ENCODE measurements at regions not wholly inside any gene's neighbourhood (a gene's known extent, or its start where the extent isn't known, plus 50 kb on each side); places are given as distances from the start of the nearest gene placed in this dataset.
A peak's percentile ranks its signal among the peaks of the same experiment; 100 is the strongest.
"Not testable (repeated sequence)": the region's sequence is repeated elsewhere in the genome, so short reads cannot be mapped to it uniquely, and the experiment has no call there.

- DNase-seq = no peak
Observed at GRCh38 chr13:28573595-28574373, 78.9 kb upstream of the FLT1 start.

DNA sequence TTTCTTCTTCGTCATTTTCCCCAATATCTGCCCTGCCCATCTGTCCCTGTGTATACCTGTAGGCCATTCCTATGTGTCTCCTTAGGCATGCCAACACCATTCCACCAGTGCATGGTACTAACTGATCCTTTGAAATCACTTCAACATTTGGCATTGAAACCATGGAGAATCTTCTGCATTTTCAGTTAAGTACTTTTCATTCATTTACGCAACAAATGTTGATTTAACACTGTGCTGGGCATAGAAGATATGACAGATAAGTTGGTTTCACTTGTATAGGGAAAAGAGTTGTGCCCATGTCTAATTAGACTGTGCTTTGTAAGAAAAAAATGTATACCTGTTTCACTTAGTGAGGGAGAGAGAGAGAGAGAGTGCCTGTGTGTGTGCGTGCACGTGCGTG, 77.9 kb upstream of the FLT1 start:
- no peak for DNase-seq

- not testable (repeated sequence) for DNase-seq
Observed at GRCh38 chr13:28570356-28570755, 75.4 kb upstream of the FLT1 start.

DNA sequence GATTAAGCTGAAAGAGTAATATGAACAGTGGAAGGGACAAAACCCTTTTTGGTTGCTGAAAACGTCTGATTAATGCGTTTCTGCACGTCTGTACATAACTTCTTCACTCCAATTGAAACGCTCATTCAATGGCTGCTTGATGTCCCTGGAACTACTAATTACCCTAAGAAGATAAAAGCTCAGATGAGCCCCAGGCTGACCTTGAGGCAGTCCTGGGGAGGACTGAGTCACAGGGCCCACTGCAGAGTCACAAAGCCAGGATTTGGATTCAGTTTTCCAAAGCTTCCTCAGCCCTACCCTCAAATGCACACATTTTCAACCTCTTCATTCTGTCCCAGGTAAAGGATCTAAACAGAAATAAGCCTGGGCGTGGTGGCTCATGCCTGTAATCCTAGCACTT, 75.0 kb upstream of the FLT1 start:
- no peak for DNase-seq

GRCh38 chr13:28568286-28568685, 73.4 kb upstream of the FLT1 start:
- DNase-seq = peak; percentile 57

GRCh38 chr13:28566891-28567290, 72.0 kb upstream of the FLT1 start:
- no peak for DNase-seq

GRCh38 chr13:28566283-28566682, 71.4 kb upstream of the FLT1 start:
- DNase-seq = no peak

DNA sequence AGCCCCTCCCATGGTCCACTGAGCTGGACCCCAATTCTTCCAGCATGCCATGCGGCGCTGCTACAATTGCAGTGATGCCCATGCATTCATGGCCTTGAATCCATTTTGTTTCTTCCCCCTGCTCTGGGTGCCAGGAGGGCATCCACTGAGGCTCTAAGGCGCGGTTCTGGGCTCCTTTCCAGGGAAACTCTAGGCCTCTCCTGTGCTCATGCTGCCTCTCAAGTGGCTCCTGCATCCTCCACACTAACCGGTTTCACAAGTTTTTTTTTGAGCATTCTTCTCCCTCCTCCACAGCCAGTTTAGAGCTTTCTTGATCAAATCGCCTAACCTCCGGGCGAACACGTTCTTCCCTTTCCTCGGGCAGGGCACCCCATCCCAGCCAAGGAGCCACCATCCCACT, 69.1 kb upstream of the FLT1 start:
- DNase-seq = no peak

GRCh38 chr13:28563609-28564008, 68.7 kb upstream of the FLT1 start:
- DNase-seq = no peak

- DNase-seq = no peak
Observed at GRCh38 chr13:28560612-28561011, 65.7 kb upstream of the FLT1 start.

DNA sequence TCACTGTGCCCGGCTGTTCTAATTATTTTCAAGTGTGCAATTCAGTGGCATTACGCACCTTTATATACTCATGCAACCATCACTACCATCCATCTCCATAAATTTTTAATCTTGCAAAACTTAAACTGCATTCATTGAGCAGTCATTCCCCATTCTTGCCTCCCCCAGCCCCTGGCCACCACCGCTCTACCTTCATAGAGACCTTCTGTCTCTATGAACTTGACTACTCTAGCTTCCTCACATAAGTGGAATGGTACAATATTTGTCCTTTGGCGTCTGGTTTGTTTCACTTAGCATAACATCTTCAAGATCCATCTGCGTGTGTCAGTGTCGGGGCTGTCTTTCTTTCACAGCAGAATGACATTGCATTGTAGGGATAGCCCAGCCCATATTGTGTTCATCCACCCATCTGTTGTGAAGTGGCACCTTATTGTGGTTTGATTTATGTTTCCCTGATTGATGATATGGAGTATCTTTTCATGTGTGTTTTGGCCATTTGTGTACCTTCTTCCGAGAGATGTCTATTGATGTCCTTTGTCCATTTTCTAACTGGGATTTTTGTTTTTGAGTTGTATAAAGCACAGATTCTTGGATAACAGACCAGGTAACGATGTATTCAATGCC, 64.8 kb upstream of the FLT1 start:
- no peak for DNase-seq

DNA sequence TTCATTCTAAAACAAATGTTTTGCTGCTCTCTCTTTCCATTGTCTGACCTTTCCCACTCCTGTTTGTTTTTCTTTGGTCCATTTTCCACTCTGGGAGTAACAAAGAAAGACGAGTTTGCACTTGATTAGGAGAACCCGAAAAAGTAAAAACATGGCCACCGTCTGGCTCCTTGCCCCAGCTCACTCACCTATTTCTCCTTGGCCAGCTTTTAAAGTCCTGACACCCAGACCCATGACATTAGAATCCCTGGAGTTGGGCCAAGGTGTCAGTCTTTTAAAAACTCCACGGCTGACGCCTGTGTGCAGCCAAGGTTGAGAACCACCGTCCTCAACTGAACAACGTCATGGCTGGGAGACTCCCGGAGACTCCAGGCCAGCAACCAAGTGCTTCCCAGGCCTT, 63.6 kb upstream of the FLT1 start:
- no peak for DNase-seq

DNA sequence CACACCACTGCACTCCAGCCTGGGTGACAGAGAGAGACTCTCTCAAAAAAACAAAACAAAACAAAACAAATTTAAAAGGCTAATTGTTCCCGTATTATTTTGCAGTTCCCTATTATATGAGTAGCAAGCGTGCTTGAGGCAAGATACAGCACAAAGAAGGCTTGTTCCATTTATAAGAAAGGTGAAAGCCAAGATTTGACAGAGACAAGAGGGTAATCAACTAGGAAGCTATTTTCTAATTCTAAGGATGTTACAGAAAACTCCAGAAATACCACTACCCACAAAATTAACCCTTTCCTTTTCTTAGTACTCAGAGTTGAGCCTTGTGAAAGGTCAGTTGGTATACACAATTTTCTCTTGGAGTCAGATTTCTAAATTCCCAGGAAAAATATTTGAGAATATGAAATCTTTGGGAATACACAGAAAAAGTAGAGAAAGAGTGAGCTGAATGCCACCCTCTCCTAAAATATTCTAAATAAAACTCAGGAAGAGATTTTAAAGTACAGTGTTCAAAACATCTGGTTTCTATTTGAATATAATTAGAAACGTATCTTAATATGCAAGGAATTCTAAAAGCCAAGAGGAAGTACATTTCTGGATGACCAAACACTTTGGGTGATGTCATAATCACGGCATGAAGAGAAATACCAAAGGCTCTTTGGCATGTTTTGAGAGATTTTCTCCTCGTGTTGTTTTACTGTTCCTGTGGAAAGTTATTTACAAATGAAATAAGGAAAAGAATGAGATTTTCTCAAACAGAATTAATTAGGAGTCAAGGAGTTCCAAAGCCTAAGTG, 63.0 kb upstream of the FLT1 start:
- peak; percentile 49 for DNase-seq

- DNase-seq = no peak
Observed at GRCh38 chr13:28555096-28555495, 60.2 kb upstream of the FLT1 start.

GRCh38 chr13:28553971-28554370, 59.0 kb upstream of the FLT1 start:
- no peak for DNase-seq

GRCh38 chr13:28552288-28552687, 57.4 kb upstream of the FLT1 start:
- no peak for DNase-seq

GRCh38 chr13:28551498-28551895, 56.6 kb upstream of the FLT1 start:
- DNase-seq = no peak

- no peak for DNase-seq
Observed at GRCh38 chr13:28550721-28551497, 56.0 kb upstream of the FLT1 start.

DNA sequence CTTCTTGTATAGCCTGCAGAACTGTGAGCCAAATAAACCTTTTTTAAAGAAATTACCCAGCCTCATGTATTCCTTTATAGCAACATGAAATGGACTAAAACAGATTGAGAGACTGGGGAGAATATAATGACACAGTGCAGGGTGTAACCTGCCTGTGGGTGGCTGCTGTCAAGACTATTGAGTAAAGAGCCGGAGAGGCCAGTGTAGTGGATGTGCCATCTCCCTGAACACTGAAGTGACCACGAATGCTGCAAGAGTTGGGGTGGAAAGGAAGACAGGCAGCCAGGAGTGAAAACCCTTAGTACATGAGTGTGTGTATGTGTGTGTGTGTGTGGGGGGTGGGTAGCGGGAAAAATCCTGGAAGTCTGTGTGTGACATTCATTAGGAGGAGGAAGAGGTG, 55.2 kb upstream of the FLT1 start:
- DNase-seq = no peak

DNA sequence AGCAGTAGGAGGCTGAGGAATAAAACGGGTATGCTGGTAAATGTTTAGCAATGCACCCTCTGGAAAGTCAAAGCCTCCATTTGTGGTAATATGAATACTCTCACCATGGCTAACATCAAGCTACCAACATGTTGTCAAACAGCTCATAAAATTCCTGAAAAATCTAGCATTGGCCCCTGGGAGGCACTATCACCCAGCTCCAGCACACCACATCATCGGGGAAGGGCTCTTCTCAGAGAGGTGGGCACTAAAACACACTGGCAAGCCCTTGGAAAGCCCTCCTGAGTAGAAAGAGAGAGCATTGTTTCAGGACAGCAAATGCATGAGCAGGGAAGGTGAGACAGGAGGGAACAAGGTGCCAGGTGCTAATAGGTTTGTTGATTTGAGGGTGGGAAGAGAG, 53.9 kb upstream of the FLT1 start:
- DNase-seq = no peak

DNA sequence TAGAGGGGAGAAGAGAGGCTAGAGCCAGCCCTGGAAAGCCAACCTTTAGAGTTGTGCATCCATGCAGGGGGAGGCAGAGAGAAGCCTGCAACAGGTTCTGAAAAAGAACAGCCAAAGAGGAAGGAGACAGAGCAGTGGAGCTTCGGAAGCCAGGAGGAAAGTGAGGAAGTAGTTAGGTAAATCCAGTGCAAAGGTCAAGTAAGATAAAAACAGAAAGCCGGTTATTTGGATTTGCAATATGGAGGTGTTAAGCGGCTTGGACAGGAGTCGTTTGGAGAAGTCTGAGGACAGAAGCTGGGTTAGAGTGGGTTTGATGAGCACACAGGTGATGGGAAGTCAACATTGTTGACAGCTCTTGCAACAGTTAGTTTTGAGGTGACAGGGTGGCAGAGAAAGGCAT, 53.5 kb upstream of the FLT1 start:
- DNase-seq = no peak

Measured in renal pelvis (tissue), 1 donor.